MM.1S (cell line): ENCODE measurements at regions not wholly inside any gene's neighbourhood (a gene's known extent, or its start where the extent isn't known, plus 50 kb on each side); places are given as distances from the start of the nearest gene placed in this dataset.

Experiments
- DNase-seq: peaks from one replicate; pipeline ENCODE4 v3.0.0-alpha.2; 2015
- H2AFZ ChIP-seq: fragments of 300-600 bp; sonication (generic); 2 replicates; pipeline ENCODE4 v1.6.0; 2016; ENCODE audit warnings: antibody characterized with exemption, low read length
- H3F3A ChIP-seq: fragments of 300-600 bp; sonication (generic); 2 replicates; pipeline ENCODE4 v1.6.1; 2016; ENCODE audit warnings: mild to moderate bottlenecking, antibody characterized with exemption, low read length, moderate library complexity, mixed read lengths; ENCODE audit not compliant: insufficient read depth
- H3K27ac ChIP-seq: fragments of 300-600 bp; sonication (generic); 2 replicates; pipeline ENCODE4 v1.5.1; 2016; ENCODE audit warnings: mild to moderate bottlenecking, low read length
- H3K27me3 ChIP-seq: fragments of 300-600 bp; sonication (generic); replicated peaks from 2 replicates; pipeline ENCODE4 v1.6.0; 2016; ENCODE audit warnings: low read length; ENCODE audit not compliant: insufficient read depth
- H3K36me3 ChIP-seq: fragments of 300-600 bp; sonication (generic); replicated peaks from 2 replicates; pipeline ENCODE4 v1.6.1; 2016; ENCODE audit warnings: mild to moderate bottlenecking, low read length, mixed read lengths; ENCODE audit not compliant: insufficient read depth
- H3K4me1 ChIP-seq: fragments of 300-600 bp; sonication (generic); 2 replicates; pipeline ENCODE4 v1.6.1; 2016; ENCODE audit warnings: low read length, mixed read lengths
- H3K4me2 ChIP-seq: fragments of 300-600 bp; sonication (generic); 2 replicates; pipeline ENCODE4 v1.6.0; 2016; ENCODE audit warnings: low read depth, low read length
- H3K4me3 ChIP-seq: fragments of 300-600 bp; sonication (generic); 2 replicates; pipeline ENCODE4 v1.5.1; 2016; ENCODE audit warnings: low read length, mixed read lengths
- H3K79me2 ChIP-seq: fragments of 300-600 bp; sonication (generic); 2 replicates; pipeline ENCODE4 v1.6.1; 2016; ENCODE audit warnings: mixed run types, low read length, mixed read lengths
- H3K9ac ChIP-seq: fragments of 300-600 bp; sonication (generic); 2 replicates; pipeline ENCODE4 v1.6.1; 2016; ENCODE audit warnings: low read length, mixed read lengths
- H3K9me2 ChIP-seq: fragments of 300-600 bp; sonication (generic); replicated peaks from 2 replicates; pipeline ENCODE4 v1.6.1; 2016; ENCODE audit warnings: mild to moderate bottlenecking, low read length, mixed read lengths; ENCODE audit not compliant: insufficient read depth
- H3K9me3 ChIP-seq: fragments of 300-600 bp; sonication (generic); replicated peaks from 2 replicates; pipeline ENCODE4 v1.6.1; 2016; ENCODE audit warnings: mild to moderate bottlenecking, low read length, mixed read lengths; ENCODE audit not compliant: insufficient read depth
- H4K20me1 ChIP-seq: fragments of 300-600 bp; sonication (generic); 2 replicates; pipeline ENCODE4 v1.6.1; 2016; ENCODE audit warnings: mild to moderate bottlenecking, low read length, moderate library complexity, mixed read lengths; ENCODE audit not compliant: insufficient read depth
- EZH2 ChIP-seq: fragments of 300-600 bp; sonication (generic); optimal IDR thresholded peaks from 2 replicates; pipeline ENCODE3; 2017; ENCODE audit warnings: low read depth, mild to moderate bottlenecking, antibody characterized with exemption, low read length, mixed read lengths
- EZH2phosphoT487 ChIP-seq: fragments of 300-600 bp; sonication (generic); IDR thresholded peaks from 2 replicates; pipeline ENCODE4 v1.6.1; 2018; ENCODE audit warnings: antibody characterized with exemption, low read length
- TF ChIP-seq, protein P1 (sequence below): fragments of 300-600 bp; sonication (generic); IDR thresholded peaks from 2 replicates; pipeline ENCODE4 v1.5.1; 2016; ENCODE audit warnings: antibody characterized with exemption, low read length, mixed read lengths

GRCh38 chr9:84206801-84207370, 133.7 kb downstream of the SLC28A3 start:
- no peaks in the 10 kb centered on the region for H4K20me1 ChIP-seq
- no peaks in the 10 kb centered on the region for H3K9me2 ChIP-seq
- H3K9ac ChIP-seq, result no peak overlapping the region
- H3K9me3 ChIP-seq, result no peaks in the 10 kb centered on the region
- TF ChIP-seq EZH2 (no peak), EZH2phosphoT487 (no peak)
- TF ChIP-seq, protein P1, sequence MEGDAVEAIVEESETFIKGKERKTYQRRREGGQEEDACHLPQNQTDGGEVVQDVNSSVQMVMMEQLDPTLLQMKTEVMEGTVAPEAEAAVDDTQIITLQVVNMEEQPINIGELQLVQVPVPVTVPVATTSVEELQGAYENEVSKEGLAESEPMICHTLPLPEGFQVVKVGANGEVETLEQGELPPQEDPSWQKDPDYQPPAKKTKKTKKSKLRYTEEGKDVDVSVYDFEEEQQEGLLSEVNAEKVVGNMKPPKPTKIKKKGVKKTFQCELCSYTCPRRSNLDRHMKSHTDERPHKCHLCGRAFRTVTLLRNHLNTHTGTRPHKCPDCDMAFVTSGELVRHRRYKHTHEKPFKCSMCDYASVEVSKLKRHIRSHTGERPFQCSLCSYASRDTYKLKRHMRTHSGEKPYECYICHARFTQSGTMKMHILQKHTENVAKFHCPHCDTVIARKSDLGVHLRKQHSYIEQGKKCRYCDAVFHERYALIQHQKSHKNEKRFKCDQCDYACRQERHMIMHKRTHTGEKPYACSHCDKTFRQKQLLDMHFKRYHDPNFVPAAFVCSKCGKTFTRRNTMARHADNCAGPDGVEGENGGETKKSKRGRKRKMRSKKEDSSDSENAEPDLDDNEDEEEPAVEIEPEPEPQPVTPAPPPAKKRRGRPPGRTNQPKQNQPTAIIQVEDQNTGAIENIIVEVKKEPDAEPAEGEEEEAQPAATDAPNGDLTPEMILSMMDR, result no peak
- H3K79me2 ChIP-seq, result no peaks in the 10 kb centered on the region
- no peak for DNase-seq
- no peak overlapping the region for H3K27ac ChIP-seq
- no peaks in the 10 kb centered on the region for H3K4me1 ChIP-seq
- H2AFZ ChIP-seq, result no peak overlapping the region
- H3K36me3 ChIP-seq, result no peaks in the 10 kb centered on the region
- no peaks in the 10 kb centered on the region for H3F3A ChIP-seq
- H3K4me2 ChIP-seq, result no peak overlapping the region
- H3K27me3 ChIP-seq, result no peaks in the 10 kb centered on the region
- H3K4me3 ChIP-seq, result no peak overlapping the region

DNA sequence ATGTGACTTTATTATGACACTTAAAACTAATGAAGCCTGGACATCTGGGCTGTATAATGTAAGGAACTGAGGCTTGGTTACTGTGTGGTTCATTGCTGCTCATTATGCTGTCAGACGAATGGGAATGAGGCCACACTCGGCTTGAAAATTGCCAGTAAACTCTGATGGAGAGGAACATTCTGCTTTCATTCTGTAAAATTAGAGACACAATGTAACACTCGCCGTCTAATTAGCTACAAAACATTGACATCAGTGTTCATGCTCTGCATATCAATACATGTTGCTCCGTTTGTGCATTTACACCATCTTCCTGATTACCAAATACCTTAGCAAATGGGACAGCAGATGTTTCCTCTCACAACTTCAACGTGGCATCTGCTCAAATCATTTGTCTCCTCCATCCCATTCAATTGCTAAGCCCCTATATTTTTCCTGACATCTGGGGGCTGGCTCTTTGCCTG, 133.0 kb downstream of the SLC28A3 start:
- H3K9me2 ChIP-seq, result no peaks in the 10 kb centered on the region
- no peak overlapping the region for H3K9ac ChIP-seq
- H3K36me3 ChIP-seq, result no peaks in the 10 kb centered on the region
- no peak for DNase-seq
- H3K4me2 ChIP-seq, result no peak overlapping the region
- no peaks in the 10 kb centered on the region for H3K4me1 ChIP-seq
- H3K4me3 ChIP-seq, result no peak overlapping the region
- H2AFZ ChIP-seq, result no peak overlapping the region
- no peaks in the 10 kb centered on the region for H4K20me1 ChIP-seq
- no peaks in the 10 kb centered on the region for H3F3A ChIP-seq
- H3K27me3 ChIP-seq, result no peaks in the 10 kb centered on the region
- H3K27ac ChIP-seq, result no peak overlapping the region
- H3K9me3 ChIP-seq, result no peaks in the 10 kb centered on the region
- TF ChIP-seq, protein P1, result no peak
- TF ChIP-seq EZH2, result no peak
- no peak for TF ChIP-seq EZH2phosphoT487
- no peaks in the 10 kb centered on the region for H3K79me2 ChIP-seq

- Histone ChIP-seq H2AFZ (no peak overlapping the region), H3K36me3 (no peaks in the 10 kb centered on the region), H3K79me2 (no peaks in the 10 kb centered on the region), H3K4me1 (no peaks in the 10 kb centered on the region), H3K27me3 (no peaks in the 10 kb centered on the region), H3K27ac (no peak overlapping the region), H3K4me2 (no peak overlapping the region), H3K9me3 (no peaks in the 10 kb centered on the region), H3K9ac (no peak overlapping the region), H4K20me1 (no peaks in the 10 kb centered on the region), H3K9me2 (no peaks in the 10 kb centered on the region), H3F3A (no peaks in the 10 kb centered on the region), H3K4me3 (no peak overlapping the region)
- TF ChIP-seq EZH2 (no peak), EZH2phosphoT487 (no peak)
- TF ChIP-seq, protein P1, result no peak
- DNase-seq, result no peak
Observed at GRCh38 chr9:84212246-84212645, 128.3 kb downstream of the SLC28A3 start.
